ENCODE measurements at regions not wholly inside any gene's neighbourhood (a gene's known extent, or its start where the extent isn't known, plus 50 kb on each side); places are given as distances from the start of the nearest gene placed in this dataset.
"Not testable (repeated sequence)": the region's sequence is repeated elsewhere in the genome, so short reads cannot be mapped to it uniquely, and the experiment has no call there.

GRCh38 chr4:138614398-138615142 is 372.4 kb upstream of the SLC7A11 start:
- no peak for DNase-seq (ENCODE audit: low spot score)

GRCh38 chr4:138612428-138612827 is 370.3 kb upstream of the SLC7A11 start:
- no peak for DNase-seq (ENCODE audit: low spot score)

DNA sequence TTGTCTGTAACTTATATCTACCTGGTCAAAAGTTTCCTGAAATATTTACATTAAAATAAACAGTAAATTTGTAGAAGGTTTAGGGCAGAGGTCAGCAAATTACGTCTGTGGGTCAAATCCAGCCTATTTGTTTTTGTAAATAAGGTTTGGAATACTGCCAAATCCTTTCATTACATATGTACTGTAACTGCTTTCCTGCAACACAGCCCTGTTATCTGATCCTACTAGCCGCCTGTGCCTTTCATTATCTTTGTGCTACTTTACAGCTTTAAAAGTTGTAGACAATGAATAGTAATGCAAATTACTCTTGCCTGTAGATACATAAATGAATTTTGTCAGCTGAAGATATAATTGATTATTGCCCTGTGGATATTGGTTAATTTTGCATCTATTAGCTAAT is 369.6 kb upstream of the SLC7A11 start:
- no peak for DNase-seq (ENCODE audit: low spot score)

- no peak for DNase-seq (ENCODE audit: low spot score)
Observed at GRCh38 chr4:138611017-138611416, 368.9 kb upstream of the SLC7A11 start.

- no peak for DNase-seq (ENCODE audit: low spot score)
Observed at GRCh38 chr4:138609943-138610350, 367.8 kb upstream of the SLC7A11 start.

DNA sequence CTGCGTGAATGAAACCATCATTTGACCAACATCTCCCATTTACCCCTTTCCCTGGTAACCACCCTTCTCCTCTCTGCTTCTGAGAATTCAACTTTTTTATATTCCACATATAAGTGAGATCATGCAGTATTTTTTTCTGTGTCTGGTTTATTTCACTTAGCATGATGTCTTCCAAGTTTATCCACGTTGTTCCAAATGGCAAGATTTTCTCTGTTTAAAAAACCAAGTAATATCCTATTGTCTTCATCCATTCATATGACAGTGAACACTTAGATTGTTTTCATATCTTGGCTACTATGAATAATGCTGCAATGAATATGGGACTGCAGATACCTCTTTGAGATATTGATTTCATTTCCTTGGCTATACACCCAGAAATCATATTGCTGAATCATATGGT is 362.4 kb upstream of the SLC7A11 start:
- DNase-seq (ENCODE audit: low spot score) = no peak

DNA sequence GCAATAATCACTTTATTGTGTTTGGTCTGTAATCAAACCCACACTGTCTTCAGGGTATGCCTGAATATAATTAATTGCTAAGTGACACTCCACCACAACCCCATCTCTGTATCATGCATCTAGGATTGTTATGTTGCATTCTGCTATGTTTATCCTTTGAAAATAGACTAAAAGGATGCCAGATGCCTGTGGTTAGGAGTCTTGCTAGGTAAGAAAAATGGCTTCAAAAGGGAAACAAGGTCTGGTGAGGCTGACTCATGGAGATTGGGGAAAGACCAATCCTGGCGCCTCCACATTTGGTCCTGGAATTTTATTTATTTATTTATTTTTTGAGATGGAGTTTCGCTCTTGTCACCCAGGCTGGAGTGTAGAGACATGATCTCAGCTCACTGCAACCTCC is 360.5 kb upstream of the SLC7A11 start:
- DNase-seq (ENCODE audit: low spot score) = no peak

- no peak for DNase-seq (ENCODE audit: low spot score)
Observed at GRCh38 chr4:138599965-138600364, 357.8 kb upstream of the SLC7A11 start.

- DNase-seq (ENCODE audit: low spot score) = no peak
Observed at GRCh38 chr4:138598226-138598625, 356.1 kb upstream of the SLC7A11 start.

- no peak for DNase-seq (ENCODE audit: low spot score)
Observed at GRCh38 chr4:138596896-138597295, 354.7 kb upstream of the SLC7A11 start.

DNA sequence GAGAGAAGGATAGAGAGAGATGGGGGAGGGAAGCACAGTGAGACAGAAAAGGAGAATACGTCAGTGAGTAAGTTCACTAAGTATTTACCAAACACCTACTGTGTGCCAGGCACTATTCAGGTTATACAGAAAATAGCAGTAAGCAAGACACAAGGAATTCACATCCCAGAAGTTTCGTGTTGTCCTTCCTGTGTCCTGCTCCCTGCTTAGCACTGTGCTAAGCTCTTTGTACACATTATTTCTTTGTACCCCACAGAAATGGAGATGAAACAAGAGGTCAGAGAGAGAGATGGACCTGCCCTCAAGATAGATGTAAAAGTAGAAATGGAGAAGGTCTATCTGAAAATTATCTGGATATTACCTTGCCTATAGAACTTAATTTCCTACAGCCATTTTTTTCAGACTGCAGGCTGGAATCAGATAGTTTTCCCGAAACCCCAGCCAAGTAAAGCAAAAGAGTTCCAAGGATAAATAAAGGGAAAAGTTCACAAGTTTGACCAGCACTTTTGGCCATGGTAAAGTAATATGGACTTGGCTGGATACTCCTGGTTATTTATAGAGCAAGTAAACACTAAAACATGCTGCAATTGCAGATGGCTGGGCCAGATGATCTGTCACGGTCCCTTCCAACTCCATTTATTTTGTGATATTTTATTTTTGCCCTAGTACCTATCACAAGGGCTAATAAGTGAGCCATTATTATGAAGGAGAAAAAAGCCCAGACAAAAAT is 353.7 kb upstream of the SLC7A11 start:
- DNase-seq (ENCODE audit: low spot score) = no peak

- DNase-seq (ENCODE audit: low spot score) = no peak
Observed at GRCh38 chr4:138595171-138595570, 353.0 kb upstream of the SLC7A11 start.

DNA sequence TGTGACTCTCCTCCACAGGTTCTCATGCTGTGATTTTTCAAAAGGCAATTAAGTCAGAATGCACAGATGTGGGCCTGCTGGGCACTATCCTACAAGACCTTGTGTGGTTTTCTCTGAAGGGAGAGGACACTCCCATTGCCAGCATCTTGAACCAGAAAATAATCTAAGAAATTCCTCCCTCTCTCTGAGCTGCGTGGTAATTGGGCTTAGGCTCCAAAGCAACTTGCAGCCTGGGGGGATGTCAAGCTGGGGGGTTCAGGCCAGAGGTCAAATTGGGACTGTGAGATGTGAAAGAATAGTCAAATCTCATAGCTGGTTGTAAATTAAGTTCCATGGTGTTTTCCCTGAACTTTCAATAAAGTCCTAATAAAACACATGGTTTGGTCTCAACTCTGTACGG is 350.6 kb upstream of the SLC7A11 start:
- no peak for DNase-seq (ENCODE audit: low spot score)

DNA sequence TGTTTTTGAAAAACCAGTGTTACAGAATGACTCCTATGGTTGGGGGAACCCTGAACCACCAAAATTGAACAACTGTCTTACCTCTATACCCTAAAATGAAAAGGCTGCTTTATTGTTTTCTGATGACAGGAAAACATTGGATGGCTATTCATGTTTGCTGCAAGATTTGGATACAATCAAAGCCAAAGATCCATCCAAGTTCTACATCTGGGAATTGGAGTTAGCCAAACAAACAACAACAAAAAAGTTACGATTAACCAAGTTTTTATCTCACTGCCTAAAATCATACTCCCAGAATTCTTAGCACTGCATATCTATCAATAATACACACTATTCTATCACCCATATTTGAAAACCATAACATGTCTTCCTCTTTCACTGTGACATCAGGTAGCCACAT is 349.7 kb upstream of the SLC7A11 start:
- no peak for DNase-seq (ENCODE audit: low spot score)

DNA sequence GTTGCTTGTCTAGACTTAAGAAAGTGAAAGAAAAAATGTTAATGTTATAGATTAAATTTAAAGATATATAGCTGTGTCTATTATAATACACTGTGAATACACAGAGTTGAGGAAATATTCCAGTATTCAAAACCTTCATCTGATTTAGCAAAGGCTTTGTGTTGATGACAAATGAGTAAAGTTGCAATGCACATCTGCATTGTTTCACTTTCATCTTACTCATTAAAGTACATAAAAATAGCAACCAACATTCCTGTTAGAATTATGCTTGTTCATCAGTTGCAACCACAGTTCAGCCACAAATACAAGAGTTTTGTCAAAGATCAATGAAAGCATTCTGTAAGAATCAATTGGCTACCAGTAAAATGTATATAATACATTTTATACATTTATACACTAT is 346.4 kb upstream of the SLC7A11 start:
- DNase-seq (ENCODE audit: low spot score) = no peak

GRCh38 chr4:138579146-138579545 is 337.0 kb upstream of the SLC7A11 start:
- no peak for DNase-seq (ENCODE audit: low spot score)

DNA sequence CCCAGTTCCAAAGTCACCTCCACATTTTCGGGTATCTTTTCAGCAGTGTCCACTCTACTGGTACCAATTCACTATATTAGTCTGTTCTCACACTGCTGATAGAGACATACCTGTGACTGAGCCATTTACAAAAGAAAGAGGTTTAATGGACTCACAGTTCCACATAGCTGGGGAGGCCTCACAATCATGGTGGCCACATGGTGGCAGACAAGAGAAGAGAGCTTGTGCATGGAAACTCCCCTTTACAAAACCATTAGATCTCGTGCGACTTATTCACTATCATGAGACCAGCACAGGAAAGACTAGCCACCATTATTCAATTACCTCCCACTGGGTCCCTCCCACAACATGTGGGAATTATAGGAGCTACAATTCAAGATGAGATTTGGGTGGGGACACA is 335.7 kb upstream of the SLC7A11 start:
- not testable (repeated sequence) for DNase-seq (ENCODE audit: low spot score)

GRCh38 chr4:138577145-138577544 is 335.0 kb upstream of the SLC7A11 start:
- DNase-seq (ENCODE audit: low spot score) = no peak

DNA sequence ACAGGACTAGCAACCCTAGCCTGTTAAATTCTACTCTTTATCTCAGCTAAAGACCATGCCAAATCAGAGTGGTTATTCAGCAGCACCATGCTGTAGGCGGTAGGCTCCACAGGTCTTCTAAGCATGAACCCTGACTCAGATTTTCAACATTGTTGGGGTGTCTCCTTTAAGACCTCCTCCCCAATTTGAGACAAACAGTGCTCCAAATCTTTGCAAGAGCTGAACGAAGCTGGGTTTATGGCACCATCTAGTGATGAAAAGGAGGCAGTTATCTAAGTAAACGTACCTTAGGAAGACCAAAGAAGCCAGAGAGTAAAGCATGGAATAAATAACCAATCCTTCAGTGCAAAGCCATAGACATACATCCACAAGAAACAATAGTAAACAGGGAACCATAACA is 334.5 kb upstream of the SLC7A11 start:
- DNase-seq (ENCODE audit: low spot score) = no peak

DNA sequence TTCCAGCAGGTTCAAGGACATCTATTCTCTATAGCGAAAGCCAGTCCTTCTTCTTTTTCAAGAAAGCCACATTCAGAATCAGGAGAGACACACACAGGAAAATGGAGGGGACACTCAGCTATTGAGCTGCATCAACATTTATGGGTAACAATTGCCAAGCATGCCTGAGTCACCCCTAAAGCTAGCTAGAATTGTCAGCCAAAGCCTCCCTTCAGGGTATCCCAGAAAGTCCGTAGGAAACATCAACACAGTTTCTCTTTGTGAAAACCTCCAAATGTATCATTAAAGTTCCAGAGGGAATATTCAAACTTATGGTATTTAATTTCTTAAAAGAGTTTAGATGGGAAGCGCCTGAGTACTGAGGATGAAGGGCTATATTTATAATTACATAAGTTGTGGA is 331.1 kb upstream of the SLC7A11 start:
- no peak for DNase-seq (ENCODE audit: low spot score)

GRCh38 chr4:138572007-138572406 is 329.9 kb upstream of the SLC7A11 start:
- no peak for DNase-seq (ENCODE audit: low spot score)

DNA sequence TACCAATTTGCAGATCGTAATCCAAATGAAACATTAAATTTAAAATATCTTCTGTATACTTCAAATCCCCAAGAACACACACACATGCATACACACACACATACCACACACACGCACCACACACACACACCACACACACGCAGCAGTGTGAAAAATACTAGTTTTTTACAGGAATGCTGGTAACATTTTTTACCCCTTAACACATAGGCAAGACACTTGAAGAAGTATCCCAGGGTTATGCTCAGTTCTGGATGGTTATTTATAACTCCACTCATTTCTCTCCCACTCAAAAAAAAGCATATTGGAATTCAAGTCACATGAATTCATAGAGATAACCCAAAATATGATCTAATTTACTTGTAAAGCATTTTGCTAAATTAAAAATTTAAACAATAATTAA is 325.5 kb upstream of the SLC7A11 start:
- DNase-seq (ENCODE audit: low spot score) = no peak

- no peak for DNase-seq (ENCODE audit: low spot score)
Observed at GRCh38 chr4:138565576-138565975, 323.4 kb upstream of the SLC7A11 start.

DNA sequence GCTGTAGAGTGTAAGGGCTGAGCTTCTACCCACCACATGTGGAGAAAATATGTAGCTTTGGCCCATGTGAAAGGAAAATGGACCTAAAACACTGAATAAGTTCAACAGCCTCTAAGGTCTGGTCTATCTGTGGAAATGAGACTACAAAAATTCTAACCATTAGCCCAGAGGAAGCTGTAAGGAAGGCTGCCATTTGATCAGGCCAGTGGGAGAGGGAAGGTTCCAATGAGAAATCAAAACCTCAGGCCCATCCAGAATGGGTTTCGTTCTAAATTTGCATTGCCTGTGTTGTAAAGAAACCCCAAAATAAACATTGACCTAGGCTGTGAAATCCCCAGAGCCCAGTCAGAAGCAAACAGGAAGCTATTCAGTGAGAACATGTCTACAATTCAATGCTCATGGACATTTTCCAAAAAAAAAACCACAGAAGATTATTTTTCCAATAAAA is 320.4 kb upstream of the SLC7A11 start:
- DNase-seq (ENCODE audit: low spot score) = no peak
